Heart left ventricle (tissue), 16 donors: ENCODE measurements at regions not wholly inside any gene's neighbourhood (a gene's known extent, or its start where the extent isn't known, plus 50 kb on each side); places are given as distances from the start of the nearest gene placed in this dataset.

Source experiments
- ATAC-seq, 4 donors: fragments of 200-7000 bp; cut with Tn5 transposase; one replicate each; pipeline ENCODE4 v1.9.1; 2020 to 2022; ENCODE audit warnings: moderate library complexity in 4 of 4, mild to moderate bottlenecking in 3 of 4, moderate number of reproducible peaks in 1 of 4
- DNase-seq, 5 donors: peaks; one replicate each; pipeline ENCODE4 v3.0.0-alpha.2; 2020
- H3K27ac ChIP-seq, 12 donors: fragments of 200-600 bp; sonication (generic) in 4 of 12; one replicate each; pipeline versions ENCODE4 v1.5.0 to v1.8.0; 2016 to 2022; ENCODE audit warnings: mild to moderate bottlenecking in 2 of 12
- H3K27me3 ChIP-seq, 9 donors: fragments of 200-600 bp; sonication (generic) in 2 of 9; one replicate each; pipeline versions ENCODE4 v1.5.1 to v1.8.0; 2016 to 2022; ENCODE audit warnings: mild to moderate bottlenecking in 3 of 9
- H3K36me3 ChIP-seq, 9 donors: fragments of 200-600 bp; sonication (generic) in 2 of 9; one replicate each; pipeline versions ENCODE4 v1.5.0 to v1.8.0; 2018 to 2022; ENCODE audit warnings: mild to moderate bottlenecking in 2 of 9
- H3K4me1 ChIP-seq, 12 donors: fragments of 200-600 bp; sonication (generic) in 4 of 12; one replicate each; pipeline versions ENCODE4 v1.5.0 to v1.8.0; 2016 to 2022; ENCODE audit warnings: mild to moderate bottlenecking in 3 of 12
- H3K4me3 ChIP-seq, 12 donors: fragments of 200-600 bp; sonication (generic) in 4 of 12; one replicate each; pipeline versions ENCODE4 v1.5.0 to v1.8.0; 2017 to 2022; ENCODE audit warnings: mild to moderate bottlenecking in 9 of 12, moderate library complexity in 4 of 12
- H3K9me3 ChIP-seq, 12 donors: fragments of 200-600 bp; sonication (generic) in 4 of 12; one replicate each; pipeline versions ENCODE4 v1.5.0 to v1.8.0; 2016 to 2022; ENCODE audit warnings: mild to moderate bottlenecking in 1 of 12
- CTCF ChIP-seq, 12 donors: fragments of 200-600 bp; sonication (generic) in 4 of 12; IDR thresholded peaks; one replicate each; pipeline versions ENCODE4 v1.5.0 to v1.8.0; 2018 to 2022; ENCODE audit warnings: antibody characterized with exemption in 12 of 12, mild to moderate bottlenecking in 5 of 12
- POLR2A ChIP-seq, 2 donors: fragments of 450-650 bp; IDR thresholded peaks; one replicate each; pipeline ENCODE4 v1.6.1; 2017; ENCODE audit warnings: antibody characterized with exemption in 2 of 2, mild to moderate bottlenecking in 2 of 2, moderate library complexity in 2 of 2
- WGBS, 4 donors: extraction: QIAGEN DNeasy Blood & Tissue Kit in 2 of 4; methylation state at CpG; one replicate each; pipeline versions ENCODE4 v1.1.5 to v1.1.7; 2013 to 2018; 5-methylcytosine and 5-hydroxymethylcytosine counted together
- intact Hi-C, 10 donors: fragments of 100-400 bp; cut with DNase I; formaldehyde crosslinking; loops; one replicate each; pipeline versions ENCODE4 v1.11.1 to v1.14.2; 2022
- donor health status: ischemic (EF 13 %, LVEDD 7.1; RV severe dilation, severe dysfunction).
- donor health status: healthy with polysubstance abuse.
- donor health status: DM: no; HTN: yes; CAD: no.
- donor health status: DM: no; HTN: no; CAD: no.
- donor health status: ischemic (EF 25% LVEDD 6.9; RV normal size, moderate dysfunction).
- donor health status: ischemic (EF 25% LVEDD 5.7; RV mildly dilated, moderate dysfunction).
- donor health status: healthy.
- donor health status: DM: yes; HTN: yes; CAD: no.
- donor health status: ischemic (EF 35%, LVEDD 5.7; RV mildly dilated, moderate dysfunction).
- donor health status: nonischemic (EF 11% LVEDD 7.7; RV severe dilation, severe dysfunction).
- donor health status: DM: yes; HTN: yes; CAD: no.
- donor health status: PGD.
- donor health status: ischemic (EF 29% LVEDD 5.4; RV normal size, mild dysfunction).
- donor health status: nonischemic (EF 23%, LVEDD 6.1; RV moderate dilation, normal function).

- Histone ChIP-seq H3K27me3 (peaks cover 0 to 16% (median 0%) of the 10 kb centered on the region in 9 donors), H3K27ac (no peak overlapping the region), H3K4me1 (peaks cover 0 to 4% (median 0%) of the 10 kb centered on the region in 12 donors), H3K36me3 (no peaks in the 10 kb centered on the region), H3K4me3 (no peak overlapping the region), H3K9me3 (no peaks in the 10 kb centered on the region)
- WGBS, 4 donors: 32 to 39% (median 36%) methylated on average over 2 of the region's 2 CpGs
- no peak for ATAC-seq
- DNase-seq: no peak
- TF ChIP-seq CTCF (IDR thresholded peaks at IDR 0.05) (no peak), POLR2A (IDR thresholded peaks at IDR 0.05) (no peak)
- intact Hi-C loops: no loop called here
Observed at GRCh38 chr7:32378988-32379387, 111.2 kb downstream of the LSM5 start.

- Histone ChIP-seq H3K27ac (no peak overlapping the region), H3K4me3 (no peak overlapping the region), H3K36me3 (no peaks in the 10 kb centered on the region), H3K27me3 (peaks cover 0 to 9% (median 0%) of the 10 kb centered on the region in 9 donors), H3K4me1 (no peaks in the 10 kb centered on the region), H3K9me3 (peaks cover 0 to 22% (median 2%) of the 10 kb centered on the region in 12 donors)
- ATAC-seq (no peak), DNase-seq (no peak)
- 83 to 92% (median 87%) methylated on average over 3 to 4 of the region's 4 CpGs for WGBS, 4 donors
- intact Hi-C loops: no loop called here
- TF ChIP-seq POLR2A (IDR thresholded peaks at IDR 0.05) (no peak), CTCF (IDR thresholded peaks at IDR 0.05) (no peak)
Observed at GRCh38 chr7:32364581-32364980, 125.6 kb downstream of the LSM5 start.

GRCh38 chr7:32360127-32360526, 130.1 kb downstream of the LSM5 start:
- H3K36me3 ChIP-seq: no peaks in the 10 kb centered on the region
- H3K9me3 ChIP-seq: no peaks in the 10 kb centered on the region
- DNase-seq: no peak
- no peak for ATAC-seq
- TF ChIP-seq POLR2A (IDR thresholded peaks at IDR 0.05) (no peak), CTCF (IDR thresholded peaks at IDR 0.05) (no peak)
- peaks cover 0 to 5% (median 0%) of the 10 kb centered on the region in 12 donors for H3K4me1 ChIP-seq
- WGBS, 4 donors: 84 to 91% (median 88%) methylated on average over 5 of the region's 5 CpGs
- H3K4me3 ChIP-seq: no peak overlapping the region
- H3K27me3 ChIP-seq: peaks cover 0 to 9% (median 0%) of the 10 kb centered on the region in 9 donors
- no peak overlapping the region for H3K27ac ChIP-seq
- intact Hi-C loops: no loop called here

GRCh38 chr7:32357535-32358277, 132.5 kb downstream of the LSM5 start:
- WGBS, 4 donors: 45 to 60% (median 47%) methylated on average over 8 of the region's 8 CpGs
- intact Hi-C loops: no loop called here
- ATAC-seq: no peak

More at GRCh38 chr7:32357535-32358277, 132.5 kb downstream of the LSM5 start:
- Histone ChIP-seq H3K27ac (no peak overlapping the region), H3K4me1 (peaks cover 0 to 5% (median 0%) of the 10 kb centered on the region in 12 donors), H3K36me3 (no peaks in the 10 kb centered on the region), H3K27me3 (peaks cover 0 to 9% (median 0%) of the 10 kb centered on the region in 9 donors), H3K4me3 (no peak overlapping the region), H3K9me3 (no peaks in the 10 kb centered on the region)
- DNase-seq: no peak
- TF ChIP-seq POLR2A (IDR thresholded peaks at IDR 0.05) (no peak), CTCF (IDR thresholded peaks at IDR 0.05) (peak in 2 of 12 donors; percentile 16 to 25)
